ENCODE measurements at regions not wholly inside any gene's neighbourhood (a gene's known extent, or its start where the extent isn't known, plus 50 kb on each side); places are given as distances from the start of the nearest gene placed in this dataset.

GRCh38 chr5:89346573-89346972 lies 463.6 kb upstream of the MEF2C start:
- TF ChIP-seq CTCF (conservative IDR thresholded peaks at IDR 0.05; ENCODE audit: low read length) (no peak), EZH2phosphoT487 (IDR thresholded peaks at IDR 0.05; ENCODE audit: borderline replicate concordance, low read depth, low read length) (no peak)

Data from OCI-LY7 (cell line).